GM18517 (cell line): ENCODE measurements at regions not wholly inside any gene's neighbourhood (a gene's known extent, or its start where the extent isn't known, plus 50 kb on each side); places are given as distances from the start of the nearest gene placed in this dataset.
"Not testable (repeated sequence)": the region's sequence is repeated elsewhere in the genome, so short reads cannot be mapped to it uniquely, and the experiment has no call there.

ENCODE experiments used
- ATAC-seq: cut with Tn5 transposase; IDR thresholded peaks from one replicate; pipeline ENCODE4 v1.9.1; 2021; ENCODE audit warnings: mild to moderate bottlenecking, moderate library complexity; ENCODE audit not compliant: unreplicated experiment

GRCh38 chr7:143704813-143705212 is 52.7 kb downstream of the CTAGE6 start:
- ATAC-seq = not testable (repeated sequence)

DNA sequence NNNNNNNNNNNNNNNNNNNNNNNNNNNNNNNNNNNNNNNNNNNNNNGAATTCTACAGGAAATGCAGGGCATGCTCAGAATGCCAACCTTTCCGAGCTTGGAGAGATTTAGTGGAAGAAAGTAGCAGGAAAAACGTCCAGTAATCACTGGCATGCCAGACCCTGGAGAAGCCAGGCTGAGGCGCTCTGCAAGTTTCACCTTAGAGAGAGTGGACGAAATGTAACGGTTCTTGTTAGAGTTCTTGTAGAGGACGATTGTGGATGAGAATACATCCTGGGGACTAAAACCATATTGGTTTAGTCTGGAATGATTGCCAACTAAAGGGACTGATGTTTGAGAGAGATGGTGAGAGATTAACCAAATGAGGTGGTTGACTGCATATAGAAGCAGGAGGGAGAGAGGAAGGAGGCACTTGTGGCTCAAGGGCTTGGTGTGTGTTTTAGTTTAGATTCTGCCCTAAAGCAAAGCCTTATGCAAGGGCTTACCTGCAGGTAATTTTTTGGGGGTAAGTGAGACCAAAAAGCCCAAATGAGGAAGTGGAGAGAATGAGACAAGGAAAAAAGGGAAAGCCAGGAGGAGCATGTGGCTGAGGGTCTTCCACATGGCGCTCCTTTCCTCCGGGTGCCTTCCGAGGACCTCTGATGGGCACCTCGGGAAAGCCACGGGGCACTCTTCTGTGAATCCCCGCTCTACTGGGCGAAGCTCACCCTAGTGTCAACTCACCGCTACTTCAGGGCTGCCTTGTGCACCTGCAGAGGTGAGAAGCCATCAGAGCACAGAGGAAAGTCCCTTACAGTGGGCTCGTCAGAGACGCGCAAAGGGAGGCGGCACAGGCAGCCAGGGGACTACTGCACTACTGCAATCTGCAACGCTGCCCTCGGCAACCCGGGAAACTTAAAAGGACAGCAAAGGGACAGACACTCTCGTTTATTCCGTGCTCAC is 56.5 kb downstream of the CTAGE6 start:
- peak; percentile 99 for ATAC-seq
